ENCODE measurements at regions not wholly inside any gene's neighbourhood (a gene's known extent, or its start where the extent isn't known, plus 50 kb on each side); places are given as distances from the start of the nearest gene placed in this dataset.

GRCh38 chr1:72937905-72938304 is 655.6 kb upstream of the NEGR1 start:
- TF ChIP-seq, protein P1, sequence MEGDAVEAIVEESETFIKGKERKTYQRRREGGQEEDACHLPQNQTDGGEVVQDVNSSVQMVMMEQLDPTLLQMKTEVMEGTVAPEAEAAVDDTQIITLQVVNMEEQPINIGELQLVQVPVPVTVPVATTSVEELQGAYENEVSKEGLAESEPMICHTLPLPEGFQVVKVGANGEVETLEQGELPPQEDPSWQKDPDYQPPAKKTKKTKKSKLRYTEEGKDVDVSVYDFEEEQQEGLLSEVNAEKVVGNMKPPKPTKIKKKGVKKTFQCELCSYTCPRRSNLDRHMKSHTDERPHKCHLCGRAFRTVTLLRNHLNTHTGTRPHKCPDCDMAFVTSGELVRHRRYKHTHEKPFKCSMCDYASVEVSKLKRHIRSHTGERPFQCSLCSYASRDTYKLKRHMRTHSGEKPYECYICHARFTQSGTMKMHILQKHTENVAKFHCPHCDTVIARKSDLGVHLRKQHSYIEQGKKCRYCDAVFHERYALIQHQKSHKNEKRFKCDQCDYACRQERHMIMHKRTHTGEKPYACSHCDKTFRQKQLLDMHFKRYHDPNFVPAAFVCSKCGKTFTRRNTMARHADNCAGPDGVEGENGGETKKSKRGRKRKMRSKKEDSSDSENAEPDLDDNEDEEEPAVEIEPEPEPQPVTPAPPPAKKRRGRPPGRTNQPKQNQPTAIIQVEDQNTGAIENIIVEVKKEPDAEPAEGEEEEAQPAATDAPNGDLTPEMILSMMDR (IDR thresholded peaks at IDR 0.05), result no peak
- no peak for TF ChIP-seq POLR2A (IDR thresholded peaks at IDR 0.05)

Measured in uterus (tissue), 2 donors.